GM18507 (cell line): ENCODE measurements at regions not wholly inside any gene's neighbourhood (a gene's known extent, or its start where the extent isn't known, plus 50 kb on each side); places are given as distances from the start of the nearest gene placed in this dataset.
A peak's percentile ranks its signal among the peaks of the same experiment; 100 is the strongest.

Experiments
- DNase-seq: peaks from one replicate; pipeline ENCODE4 v3.0.0; 2011; ENCODE audit warnings: low read depth; ENCODE audit not compliant: insufficient read length; ENCODE audit errors: extremely low spot score
- FAIRE-seq: peaks from 2 replicates; lab custom pipeline; 2011; peaks lifted over from hg19 to GRCh38; lab: Jason Lieb, UNC

DNA sequence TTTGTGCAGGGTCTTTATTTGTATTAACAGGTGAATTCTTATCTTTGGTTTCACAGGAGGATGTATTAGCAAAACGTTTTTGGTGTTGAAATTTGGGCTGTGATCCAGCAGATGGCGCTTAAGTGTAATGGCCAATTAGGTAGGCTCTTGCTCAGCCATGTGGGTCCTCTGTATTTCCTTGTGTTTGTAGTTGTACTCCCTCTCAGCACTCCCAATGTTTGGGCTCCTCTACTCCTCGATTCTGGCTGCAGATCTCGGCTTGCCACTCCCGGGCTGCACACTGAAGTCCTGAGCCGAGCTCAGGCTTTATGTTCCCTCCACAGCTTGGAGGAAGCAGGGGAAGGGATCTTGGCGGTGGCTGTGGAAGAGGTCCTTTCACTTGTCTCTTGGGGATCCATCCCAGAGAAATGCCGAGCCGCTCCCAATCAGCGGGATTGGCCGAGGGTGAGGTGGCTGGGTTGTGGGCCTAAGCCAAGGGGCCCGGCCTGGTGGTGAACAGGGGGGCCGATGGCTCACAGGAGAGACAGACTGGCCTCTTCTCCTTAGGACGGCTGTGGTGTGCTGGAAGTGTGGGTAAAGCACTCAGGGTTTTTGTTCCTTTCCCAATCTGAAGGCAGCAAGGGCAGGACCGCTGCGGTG is 133.7 kb downstream of the AEBP2 start:
- FAIRE-seq = peak; percentile 70
- peak; percentile 3 for DNase-seq

DNA sequence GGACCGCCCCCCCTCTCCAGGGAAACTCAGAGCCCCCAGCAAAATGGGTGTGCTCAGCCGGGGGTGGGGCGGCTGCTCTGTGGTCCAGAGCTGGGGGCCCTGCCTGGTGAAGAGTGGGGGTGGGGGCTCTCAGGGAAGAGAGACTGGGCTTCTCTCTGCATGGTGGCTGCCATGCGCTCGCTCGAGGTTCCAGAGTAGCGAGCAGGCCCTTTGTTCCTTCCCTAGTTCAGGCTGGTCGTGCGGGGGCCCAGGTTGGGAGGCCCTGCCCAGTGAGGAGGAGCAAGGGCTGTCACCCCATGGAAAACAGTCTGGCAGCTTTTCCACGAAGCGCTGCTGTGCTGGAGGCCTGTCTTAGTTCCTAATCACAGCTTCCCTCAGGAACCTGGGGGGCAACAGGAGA is 134.6 kb downstream of the AEBP2 start:
- DNase-seq = no peak
- no peak for FAIRE-seq

DNA sequence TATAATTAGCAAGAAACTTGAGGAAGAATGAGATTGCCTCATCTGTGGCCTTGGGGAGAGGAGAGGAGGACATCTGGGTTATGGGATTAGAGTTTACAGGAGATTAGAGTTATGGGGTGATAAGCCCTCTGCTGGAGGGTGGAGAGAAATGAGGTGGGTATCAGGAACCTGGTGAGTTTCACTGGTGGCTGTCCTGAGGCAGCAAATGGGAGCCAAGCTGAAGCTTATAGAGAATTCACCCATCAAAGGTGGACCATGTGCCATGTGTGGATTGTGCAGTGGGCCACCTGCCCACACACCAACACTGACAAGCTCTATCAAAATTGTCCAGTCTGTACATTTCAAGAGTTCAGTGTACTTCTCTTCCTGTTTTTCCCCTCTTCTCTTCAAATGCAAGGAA is 135.3 kb downstream of the AEBP2 start:
- no peak for FAIRE-seq
- no peak for DNase-seq

DNA sequence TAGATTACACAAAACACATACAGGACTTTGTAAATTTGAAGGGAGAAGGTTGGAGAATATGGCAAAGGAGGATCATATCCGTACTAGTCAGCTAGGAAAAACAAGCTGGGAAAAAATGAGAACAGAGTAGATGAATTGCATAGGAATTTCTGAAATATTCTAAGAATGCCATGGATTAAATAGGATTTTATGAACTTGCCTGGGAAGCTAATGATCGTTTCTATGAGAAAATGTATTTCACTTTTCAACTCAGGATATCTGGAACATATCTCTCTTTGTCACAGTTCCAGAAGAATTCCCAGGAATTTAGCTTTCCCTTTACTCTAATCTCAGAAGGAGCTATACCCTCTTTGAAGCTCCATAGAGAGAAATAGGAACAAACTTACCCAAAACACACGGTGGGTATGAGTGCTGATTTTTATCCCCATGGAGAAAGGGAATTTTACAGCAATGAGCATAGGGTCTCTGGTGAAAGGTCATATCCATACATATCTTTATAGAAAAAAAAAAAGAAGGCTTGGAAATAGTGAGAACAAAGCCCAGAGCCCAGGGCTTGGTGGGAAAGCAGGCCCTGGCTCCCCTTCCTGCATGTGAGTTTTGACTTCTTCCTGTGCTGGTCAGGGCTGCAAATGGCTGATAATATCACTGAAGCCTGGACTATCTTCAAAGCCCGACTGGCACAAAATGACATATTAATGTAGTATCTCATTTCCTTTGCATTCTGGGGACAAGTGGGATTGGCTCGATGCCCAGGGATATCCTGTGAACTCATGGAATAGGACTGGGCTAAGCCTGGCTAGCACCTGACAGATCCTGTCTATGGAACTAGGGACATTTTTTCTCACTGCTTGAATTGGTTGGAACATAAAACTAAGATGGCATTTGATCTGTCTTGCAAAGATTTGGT is 136.3 kb downstream of the AEBP2 start:
- FAIRE-seq (no peak), DNase-seq (no peak)

DNA sequence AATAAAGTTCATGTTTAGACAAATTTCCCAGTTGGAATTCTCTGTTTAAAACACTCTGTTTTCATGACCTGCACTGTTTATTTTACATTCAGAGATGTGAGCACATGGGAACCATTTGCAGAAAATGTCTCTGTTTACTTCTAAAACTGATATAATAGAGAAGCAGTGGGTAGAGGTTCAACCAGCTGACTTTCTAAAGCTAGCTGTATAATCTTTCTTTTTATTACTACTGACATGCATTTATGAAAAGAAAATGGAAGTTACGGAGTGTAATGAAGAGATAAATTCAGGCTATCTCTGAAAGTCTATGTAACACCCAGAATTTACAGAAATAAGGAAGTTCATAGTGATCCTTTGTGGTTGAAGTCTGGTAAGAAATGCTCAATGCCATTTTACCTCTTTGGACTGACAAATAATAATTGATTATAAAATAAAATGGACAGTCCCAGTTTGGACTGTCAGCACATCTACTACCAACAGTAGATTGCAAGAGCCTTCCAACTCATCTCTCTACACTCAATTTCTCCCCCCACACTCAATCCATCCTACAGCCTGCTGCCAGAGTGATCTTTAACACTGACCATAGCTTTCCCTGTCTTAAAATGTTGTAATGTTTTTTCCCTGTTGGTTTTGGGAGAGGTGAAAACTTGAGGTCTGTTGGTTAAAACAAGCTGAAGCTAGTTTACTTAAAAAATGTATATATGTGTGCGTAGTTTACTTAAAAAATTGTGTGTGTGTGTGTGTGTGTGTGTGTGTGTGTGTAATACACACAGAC is 137.4 kb downstream of the AEBP2 start:
- FAIRE-seq = no peak
- DNase-seq = no peak

DNA sequence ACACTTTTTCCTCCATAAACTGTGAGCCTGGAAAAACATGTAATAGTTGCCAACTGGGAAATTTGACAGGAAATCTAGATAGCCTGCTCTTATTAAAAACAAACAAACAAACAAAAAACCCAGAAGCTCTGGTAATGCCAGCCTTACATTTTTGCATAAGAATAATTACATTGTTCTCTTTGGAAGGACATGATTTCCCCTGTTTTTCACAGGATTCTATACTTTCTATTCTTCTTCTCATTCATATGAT is 137.9 kb downstream of the AEBP2 start:
- FAIRE-seq (no peak), DNase-seq (no peak)

DNA sequence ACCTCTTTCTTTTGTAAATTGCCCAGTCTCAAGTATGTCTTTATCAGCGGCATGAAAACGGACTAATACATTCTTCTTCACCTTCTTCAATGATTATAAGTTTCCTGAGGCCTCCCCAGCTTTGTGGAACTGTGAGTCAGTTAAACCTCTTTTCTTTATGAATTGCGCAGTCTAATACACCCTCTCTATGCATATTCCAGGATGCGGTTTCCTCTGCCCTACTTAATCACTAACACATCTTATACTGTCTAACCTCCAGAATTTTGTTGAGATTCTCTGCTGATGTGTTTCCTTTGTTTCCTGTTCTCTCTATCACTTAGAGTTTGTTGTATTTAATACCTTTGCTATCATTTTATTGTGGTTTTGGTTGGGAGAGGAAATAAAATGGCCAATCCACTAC is 145.4 kb downstream of the AEBP2 start:
- FAIRE-seq = no peak
- DNase-seq = no peak

DNA sequence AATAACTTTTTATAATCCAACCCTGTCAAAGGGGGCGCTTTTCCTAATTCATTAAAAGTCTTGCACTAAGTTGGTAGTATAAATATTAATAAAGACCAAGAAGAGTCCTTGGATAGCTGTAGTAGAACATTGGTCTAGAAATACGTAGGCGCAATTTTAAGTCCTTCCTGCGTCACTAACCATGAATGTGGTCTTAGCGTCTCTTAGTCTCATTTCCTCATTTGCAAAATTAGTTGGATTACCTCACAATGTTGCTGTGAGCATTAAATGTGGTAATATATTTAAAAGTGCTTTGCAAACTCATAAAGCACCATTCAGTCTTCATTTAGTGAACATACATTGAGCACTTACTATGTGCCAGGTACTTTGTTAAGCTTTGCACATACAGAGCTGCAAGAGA is 149.7 kb downstream of the AEBP2 start:
- DNase-seq (no peak), FAIRE-seq (no peak)

DNA sequence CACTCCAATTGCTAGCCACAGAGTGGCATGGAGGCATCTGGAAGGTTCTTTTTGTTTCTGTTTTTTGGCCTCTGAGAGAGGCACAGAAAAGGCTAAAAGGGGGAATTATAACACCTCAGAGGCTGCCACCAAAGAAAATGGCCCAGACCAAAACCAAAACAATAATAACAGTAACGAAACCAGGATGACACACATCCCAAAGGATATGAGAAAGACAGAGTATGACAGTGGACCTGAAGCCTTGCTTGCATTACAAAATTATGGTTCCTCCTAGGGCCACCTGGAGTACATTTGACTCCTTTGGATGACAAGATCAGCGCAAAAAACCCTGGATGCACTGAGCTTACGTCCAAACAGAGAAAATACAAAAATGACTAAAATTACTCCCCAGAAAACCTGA is 152.7 kb downstream of the AEBP2 start:
- FAIRE-seq (no peak), DNase-seq (no peak)

DNA sequence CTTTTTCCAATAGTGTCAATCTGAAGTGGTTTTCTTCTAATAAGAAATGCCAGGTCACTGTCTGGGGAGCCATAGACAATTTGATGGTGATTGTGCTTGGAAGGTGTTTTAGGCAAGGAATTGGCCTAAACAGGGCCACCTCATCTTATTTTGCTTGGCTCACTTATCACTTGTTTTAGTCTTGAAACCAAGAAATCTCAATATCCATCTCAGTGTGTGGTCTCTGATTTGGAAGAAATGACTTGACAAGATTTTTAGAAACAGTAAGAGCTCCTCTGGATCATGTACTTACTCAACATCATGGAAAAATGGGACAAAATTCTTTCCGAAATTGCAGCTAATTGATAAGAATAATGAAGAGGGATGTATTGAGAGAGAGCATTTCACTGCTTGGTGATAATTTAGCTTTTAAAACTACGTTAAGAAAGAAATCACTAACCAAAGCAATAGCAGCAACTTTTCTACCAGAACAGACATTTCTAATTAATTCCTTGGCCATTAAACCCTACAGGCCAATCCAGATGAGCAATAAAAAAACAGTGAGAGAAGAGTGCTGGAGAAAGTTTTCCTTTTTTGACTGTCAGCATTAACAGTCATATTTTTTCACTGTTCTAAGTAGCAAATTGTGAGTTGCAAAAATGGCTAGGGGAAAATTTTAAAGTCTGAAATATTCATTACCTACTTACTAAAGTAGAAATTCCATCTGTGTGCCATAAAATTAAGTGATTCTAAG is 157.3 kb downstream of the AEBP2 start:
- DNase-seq (no peak), FAIRE-seq (no peak)

DNA sequence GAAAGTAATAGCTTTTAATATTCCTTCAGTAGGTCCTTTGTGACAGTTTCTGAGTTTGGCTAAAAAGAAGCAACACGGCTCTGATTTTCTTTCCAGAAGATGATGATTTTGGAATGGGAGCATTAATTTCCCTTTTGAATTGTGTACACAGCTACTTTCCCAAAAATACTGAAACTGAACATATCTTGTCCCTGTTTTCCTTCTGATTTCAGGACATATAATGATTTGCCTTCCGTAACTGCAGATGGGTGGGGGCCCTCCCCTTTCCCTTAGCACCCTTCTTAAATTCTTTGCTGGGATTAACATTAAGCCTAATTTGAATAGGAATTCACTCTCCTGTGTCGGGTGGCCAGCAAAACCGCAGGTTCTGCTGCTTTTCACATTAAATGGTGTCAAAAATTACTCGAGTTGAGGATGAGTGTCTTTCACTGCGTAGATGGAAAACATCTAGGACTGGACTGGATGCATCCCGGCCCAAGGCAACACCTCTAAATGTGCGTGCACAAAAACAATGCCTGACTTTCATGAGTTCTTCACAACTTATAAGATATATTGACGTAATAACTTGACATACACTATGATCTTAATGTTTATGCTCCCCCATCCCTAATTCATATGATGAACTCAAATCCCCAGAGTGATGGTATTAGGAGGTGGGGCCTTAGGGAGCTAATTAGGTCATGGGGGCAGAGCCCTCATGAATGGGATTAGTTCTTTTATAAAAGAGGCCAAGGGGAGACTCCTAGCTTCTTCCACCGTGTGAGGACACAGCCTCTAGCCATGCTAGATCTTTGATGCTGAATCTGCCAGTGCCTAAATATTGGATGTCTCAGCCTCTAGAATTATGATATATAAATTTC is 158.1 kb downstream of the AEBP2 start:
- DNase-seq = no peak
- no peak for FAIRE-seq

DNA sequence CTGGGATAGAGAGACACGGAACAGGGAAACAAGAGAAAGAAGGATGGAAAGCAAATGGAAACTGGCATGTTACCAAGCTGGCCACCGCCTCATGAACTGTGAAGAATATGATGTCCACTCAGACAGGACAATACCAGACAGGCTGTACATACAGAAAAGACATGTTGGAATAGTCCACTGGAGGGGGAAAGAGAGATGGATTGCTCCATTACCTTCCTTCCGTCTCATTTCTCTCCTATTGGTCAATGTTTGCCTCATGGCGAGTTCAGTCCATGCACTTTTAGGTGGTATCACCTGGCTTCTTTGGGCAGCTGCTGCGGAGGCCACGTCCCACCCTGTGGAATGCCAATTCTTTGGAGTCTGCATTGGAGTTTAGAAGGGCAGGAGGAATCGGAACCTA is 166.4 kb downstream of the AEBP2 start:
- FAIRE-seq (no peak), DNase-seq (no peak)

DNA sequence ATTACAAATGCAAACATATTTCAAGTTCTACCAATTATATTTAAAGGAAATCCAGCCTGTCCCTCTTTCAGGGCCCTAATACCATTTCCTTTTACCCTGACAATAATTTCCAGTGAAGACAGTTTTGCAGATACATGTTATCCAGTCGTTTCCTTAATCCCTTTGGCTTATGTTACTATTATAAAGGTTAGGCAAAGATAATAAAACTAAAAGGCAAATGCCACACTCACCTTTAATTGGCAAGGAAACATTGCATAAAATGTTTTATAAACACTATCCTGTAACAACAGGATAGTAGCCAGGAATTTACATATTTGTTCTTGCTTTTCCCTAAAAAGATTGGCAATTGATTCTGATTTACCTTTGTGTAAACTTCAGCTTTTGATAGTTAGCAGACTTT is 168.7 kb downstream of the AEBP2 start:
- no peak for FAIRE-seq
- no peak for DNase-seq

DNA sequence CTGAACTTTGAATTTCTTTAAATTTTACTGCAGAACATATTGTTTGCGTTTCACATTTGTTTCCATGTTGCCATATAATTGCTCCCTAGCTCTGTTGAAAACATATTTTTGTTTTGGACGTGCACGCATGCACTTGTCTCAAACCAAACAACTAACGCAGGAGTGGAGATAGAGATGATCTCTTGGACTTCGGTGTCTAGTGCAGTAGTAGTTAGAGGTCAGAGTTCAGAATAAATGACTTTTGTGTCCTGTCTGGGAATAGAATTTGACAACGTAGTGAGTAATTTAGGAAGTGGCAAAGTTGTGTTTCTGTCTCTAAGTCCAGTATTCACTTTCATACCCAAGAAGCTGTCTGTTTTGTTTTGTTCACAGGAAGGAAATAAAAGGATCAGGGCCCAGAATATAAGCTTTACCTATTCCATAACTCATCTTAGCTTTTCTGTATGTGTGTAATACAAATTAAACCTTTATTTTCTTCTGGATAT is 173.8 kb downstream of the AEBP2 start:
- DNase-seq (no peak), FAIRE-seq (no peak)

DNA sequence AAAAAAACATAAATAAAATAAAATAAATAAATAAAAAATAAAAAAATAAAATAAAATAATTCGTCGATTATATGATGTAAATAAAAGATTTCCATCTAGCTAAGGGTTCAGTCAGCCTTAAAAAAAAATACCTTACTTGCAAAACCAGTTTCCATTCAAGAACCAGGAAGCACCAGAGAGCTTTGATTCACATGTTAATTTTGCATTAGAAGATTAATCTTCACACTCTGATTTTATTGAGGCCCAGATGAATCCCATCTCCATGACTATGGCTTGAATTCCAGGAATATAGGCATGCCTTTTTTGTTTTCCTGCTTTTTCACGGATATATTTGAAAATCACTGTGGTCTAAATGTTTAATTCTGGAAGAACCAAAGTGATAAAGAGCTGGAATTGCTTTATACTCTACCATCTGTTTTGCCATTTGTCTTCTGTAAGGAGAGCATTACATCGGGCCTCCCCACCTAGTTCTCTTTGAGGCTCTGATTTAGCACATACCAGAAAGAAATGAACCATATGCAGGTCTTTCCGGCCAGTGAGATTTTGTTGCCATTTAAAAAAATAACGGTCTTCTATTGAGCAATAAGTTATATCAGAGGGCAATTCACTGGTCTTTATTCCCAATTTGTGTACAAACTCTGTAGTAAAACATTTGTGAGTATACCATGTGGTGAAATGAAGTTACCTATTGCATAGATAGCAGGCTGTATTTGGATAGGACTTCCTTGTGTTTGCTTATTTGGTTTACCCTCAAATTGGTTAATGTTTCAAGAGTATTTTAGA is 175.5 kb downstream of the AEBP2 start:
- DNase-seq (no peak), FAIRE-seq (no peak)

DNA sequence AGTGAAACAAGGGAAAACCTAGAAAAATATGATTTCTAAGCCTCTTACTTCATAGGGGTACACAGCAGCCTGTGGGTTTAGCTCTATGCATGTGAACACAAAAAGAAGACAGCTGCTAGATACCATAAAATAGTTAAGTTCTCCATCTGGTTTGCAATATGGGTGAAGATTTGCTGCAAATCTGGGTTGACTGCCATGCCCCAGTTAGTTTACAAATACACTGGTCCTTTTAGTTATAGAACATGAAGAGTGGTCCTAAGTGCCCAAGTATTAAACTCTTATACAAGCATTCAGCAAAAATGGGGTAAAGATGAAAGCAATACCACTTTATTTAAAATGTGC is 176.1 kb downstream of the AEBP2 start:
- DNase-seq (no peak), FAIRE-seq (no peak)

DNA sequence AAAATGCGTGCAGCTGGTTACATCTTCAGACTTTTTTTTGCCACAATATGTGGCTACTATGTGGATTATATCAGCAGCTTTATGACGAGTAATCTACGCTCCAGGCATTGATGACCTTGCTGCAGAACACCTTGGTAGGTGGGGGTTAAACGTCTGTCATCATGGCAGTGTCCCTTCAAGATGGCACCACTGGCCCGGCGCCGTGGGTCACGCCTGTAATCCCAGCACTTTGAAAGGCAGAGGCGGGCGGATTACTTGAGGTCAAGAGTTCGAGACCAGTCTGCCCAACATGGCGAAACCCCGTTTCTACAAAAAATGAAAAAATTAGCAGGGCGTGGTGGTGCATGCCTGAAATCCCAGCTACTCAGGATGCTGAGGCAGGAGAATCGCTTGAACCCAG is 177.5 kb downstream of the AEBP2 start:
- no peak for FAIRE-seq

DNA sequence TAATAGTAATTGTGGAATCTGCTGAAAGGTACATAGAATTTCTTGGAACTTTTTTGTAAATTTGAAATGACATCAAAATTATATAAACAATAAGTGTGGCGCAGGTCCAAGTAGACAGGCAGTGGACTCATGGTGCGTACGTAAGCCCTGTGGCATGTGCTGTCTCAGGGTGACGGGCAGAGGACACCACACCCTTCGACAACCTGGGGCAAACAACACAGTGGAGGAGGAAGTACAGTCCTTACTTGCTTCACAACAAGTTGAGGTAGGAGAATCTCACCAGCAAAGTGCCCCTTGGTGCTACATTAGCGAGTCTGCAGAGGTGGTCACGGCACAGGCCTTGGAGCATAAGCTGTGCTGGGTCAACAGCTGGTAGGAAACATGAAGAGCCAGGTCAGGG is 180.9 kb downstream of the AEBP2 start:
- no peak for FAIRE-seq
- DNase-seq = no peak

More for the DNA sequence above, 177.5 kb downstream of the AEBP2 start:
- DNase-seq = no peak
